GM19463 (cell line): ENCODE measurements at regions not wholly inside any gene's neighbourhood (a gene's known extent, or its start where the extent isn't known, plus 50 kb on each side); places are given as distances from the start of the nearest gene placed in this dataset.

Source experiments
- ATAC-seq: cut with Tn5 transposase; IDR thresholded peaks from one replicate; pipeline ENCODE4 v1.9.1; 2021; ENCODE audit warnings: mild to moderate bottlenecking, moderate library complexity; ENCODE audit not compliant: unreplicated experiment

GRCh38 chr1:193614817-193615216 is 428.4 kb upstream of the B3GALT2 start:
- no peak for ATAC-seq

GRCh38 chr1:193614275-193614674 is 427.9 kb upstream of the B3GALT2 start:
- no peak for ATAC-seq

- ATAC-seq: no peak
Observed at GRCh38 chr1:193613041-193613440, 426.6 kb upstream of the B3GALT2 start.

GRCh38 chr1:193609592-193609991 is 423.2 kb upstream of the B3GALT2 start:
- no peak for ATAC-seq

GRCh38 chr1:193607787-193608186 is 421.4 kb upstream of the B3GALT2 start:
- ATAC-seq: no peak

GRCh38 chr1:193606035-193606434 is 419.6 kb upstream of the B3GALT2 start:
- no peak for ATAC-seq

- ATAC-seq: no peak
Observed at GRCh38 chr1:193602705-193603104, 416.3 kb upstream of the B3GALT2 start.

GRCh38 chr1:193593147-193593885 is 406.9 kb upstream of the B3GALT2 start:
- no peak for ATAC-seq

GRCh38 chr1:193592317-193592716 is 405.9 kb upstream of the B3GALT2 start:
- ATAC-seq: no peak

GRCh38 chr1:193590102-193590501 is 403.7 kb upstream of the B3GALT2 start:
- ATAC-seq: no peak

GRCh38 chr1:193589597-193590040 is 403.2 kb upstream of the B3GALT2 start:
- ATAC-seq: no peak

GRCh38 chr1:193588311-193589082 is 402.1 kb upstream of the B3GALT2 start:
- no peak for ATAC-seq

GRCh38 chr1:193584731-193585239 is 398.4 kb upstream of the B3GALT2 start:
- no peak for ATAC-seq

GRCh38 chr1:193581341-193581740 is 394.9 kb upstream of the B3GALT2 start:
- ATAC-seq: no peak

GRCh38 chr1:193580419-193580818 is 394.0 kb upstream of the B3GALT2 start:
- no peak for ATAC-seq

- no peak for ATAC-seq
Observed at GRCh38 chr1:193579323-193579722, 392.9 kb upstream of the B3GALT2 start.

- no peak for ATAC-seq
Observed at GRCh38 chr1:193574913-193575312, 388.5 kb upstream of the B3GALT2 start.

GRCh38 chr1:193569983-193570269 is 383.5 kb upstream of the B3GALT2 start:
- ATAC-seq: no peak

- ATAC-seq: peak; percentile 70
Observed at GRCh38 chr1:193569096-193569982, 382.9 kb upstream of the B3GALT2 start.

GRCh38 chr1:193568512-193568911 is 382.1 kb upstream of the B3GALT2 start:
- no peak for ATAC-seq

- ATAC-seq: no peak
Observed at GRCh38 chr1:193567937-193568336, 381.5 kb upstream of the B3GALT2 start.
